PC-3 (cell line): ENCODE measurements at regions not wholly inside any gene's neighbourhood (a gene's known extent, or its start where the extent isn't known, plus 50 kb on each side); places are given as distances from the start of the nearest gene placed in this dataset.

Experiments
- EZH2 ChIP-seq: fragments of 300-600 bp; sonication (generic); IDR thresholded peaks from one replicate; pipeline ENCODE4 v1.6.1; 2017; ENCODE audit warnings: antibody characterized with exemption, mild to moderate bottlenecking, low read length; ENCODE audit not compliant: unreplicated experiment
- EZH2phosphoT487 ChIP-seq: fragments of 300-600 bp; sonication (generic); IDR thresholded peaks from 2 replicates; pipeline ENCODE4 v1.6.1; 2018; ENCODE audit warnings: mild to moderate bottlenecking, antibody characterized with exemption, low read length, borderline replicate concordance
- TF ChIP-seq, protein P1 (sequence below): fragments of 300-600 bp; sonication (generic); conservative IDR thresholded peaks from 2 replicates; pipeline ENCODE4 v1.5.1; 2017; ENCODE audit warnings: antibody characterized with exemption, low read depth, mild to moderate bottlenecking, low read length

DNA sequence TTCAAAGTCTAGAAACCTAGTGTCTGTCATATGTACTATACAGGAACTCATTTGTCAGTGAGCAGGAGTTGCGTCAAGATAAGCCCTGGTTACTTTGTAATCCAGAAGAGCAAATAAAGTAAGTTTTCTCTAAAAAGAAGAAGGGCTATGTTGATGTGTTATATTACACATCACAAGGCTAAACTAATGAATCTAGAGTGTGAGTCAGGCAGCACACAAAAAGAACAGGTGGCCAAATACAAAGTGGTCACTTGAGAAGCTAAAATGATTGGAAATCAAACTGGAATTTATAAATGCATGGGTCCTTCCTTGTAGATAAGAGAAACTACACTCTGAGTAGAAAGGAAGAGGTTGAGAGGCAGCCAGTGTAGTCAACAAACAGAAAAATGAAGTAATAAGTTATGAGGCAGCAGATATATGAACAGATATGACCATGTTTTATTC, 771.6 kb downstream of the DIPK2A start:
- TF ChIP-seq, protein P1, sequence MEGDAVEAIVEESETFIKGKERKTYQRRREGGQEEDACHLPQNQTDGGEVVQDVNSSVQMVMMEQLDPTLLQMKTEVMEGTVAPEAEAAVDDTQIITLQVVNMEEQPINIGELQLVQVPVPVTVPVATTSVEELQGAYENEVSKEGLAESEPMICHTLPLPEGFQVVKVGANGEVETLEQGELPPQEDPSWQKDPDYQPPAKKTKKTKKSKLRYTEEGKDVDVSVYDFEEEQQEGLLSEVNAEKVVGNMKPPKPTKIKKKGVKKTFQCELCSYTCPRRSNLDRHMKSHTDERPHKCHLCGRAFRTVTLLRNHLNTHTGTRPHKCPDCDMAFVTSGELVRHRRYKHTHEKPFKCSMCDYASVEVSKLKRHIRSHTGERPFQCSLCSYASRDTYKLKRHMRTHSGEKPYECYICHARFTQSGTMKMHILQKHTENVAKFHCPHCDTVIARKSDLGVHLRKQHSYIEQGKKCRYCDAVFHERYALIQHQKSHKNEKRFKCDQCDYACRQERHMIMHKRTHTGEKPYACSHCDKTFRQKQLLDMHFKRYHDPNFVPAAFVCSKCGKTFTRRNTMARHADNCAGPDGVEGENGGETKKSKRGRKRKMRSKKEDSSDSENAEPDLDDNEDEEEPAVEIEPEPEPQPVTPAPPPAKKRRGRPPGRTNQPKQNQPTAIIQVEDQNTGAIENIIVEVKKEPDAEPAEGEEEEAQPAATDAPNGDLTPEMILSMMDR = no peak
- TF ChIP-seq EZH2 (no peak), EZH2phosphoT487 (no peak)
